Testis (tissue), 2 donors: ENCODE measurements at regions not wholly inside any gene's neighbourhood (a gene's known extent, or its start where the extent isn't known, plus 50 kb on each side); places are given as distances from the start of the nearest gene placed in this dataset.

Source experiments
- DNase-seq: peaks from one replicate; pipeline ENCODE4 v3.0.0-alpha.2; 2019
- H3K27ac ChIP-seq, 2 donors: fragments of 200-600 bp; sonication (generic); one replicate each; pipeline ENCODE4 v1.5.1; 2019
- H3K27me3 ChIP-seq: fragments of 200-600 bp; sonication (generic); one replicate; pipeline ENCODE4 v1.5.1; 2019
- H3K36me3 ChIP-seq: fragments of 200-600 bp; sonication (generic); one replicate; pipeline ENCODE4 v1.5.1; 2017; ENCODE audit warnings: low read depth; ENCODE audit errors: missing control alignments
- H3K4me1 ChIP-seq: fragments of 200-600 bp; sonication (generic); one replicate; pipeline ENCODE4 v1.5.1; 2019
- H3K4me3 ChIP-seq, 2 donors: fragments of 200-600 bp; sonication (generic); one replicate each; pipeline ENCODE4 v1.5.1; 2017 to 2019
- H3K9me3 ChIP-seq: fragments of 200-600 bp; sonication (generic); one replicate; pipeline ENCODE4 v1.5.1; 2017
- POLR2A ChIP-seq: fragments of 450-650 bp; IDR thresholded peaks from one replicate; pipeline ENCODE4 v1.6.1; 2017; ENCODE audit warnings: antibody characterized with exemption, mild to moderate bottlenecking, moderate library complexity
- WGBS, 2 donors: methylation state at CpG; one replicate each; pipeline ENCODE4 v1.1.5; 2018; 5-methylcytosine and 5-hydroxymethylcytosine counted together
- intact Hi-C: fragments of 100-400 bp; cut with DNase I; formaldehyde crosslinking; loops from one replicate; pipeline ENCODE4 v1.15.1; 2023; ENCODE audit warnings: low total_unique reads
- TF ChIP-seq, protein P1 (sequence below), 3 experiments: fragments of 450-650 bp in 2 of 3; fragments of 200-600 bp in 1 of 3; sonication (generic) in 1 of 3; IDR thresholded peaks; one replicate each; pipeline ENCODE4 v1.5.1; 2016 to 2019; ENCODE audit warnings: antibody characterized with exemption in 3 of 3, mild to moderate bottlenecking in 2 of 3, moderate library complexity in 1 of 3

DNA sequence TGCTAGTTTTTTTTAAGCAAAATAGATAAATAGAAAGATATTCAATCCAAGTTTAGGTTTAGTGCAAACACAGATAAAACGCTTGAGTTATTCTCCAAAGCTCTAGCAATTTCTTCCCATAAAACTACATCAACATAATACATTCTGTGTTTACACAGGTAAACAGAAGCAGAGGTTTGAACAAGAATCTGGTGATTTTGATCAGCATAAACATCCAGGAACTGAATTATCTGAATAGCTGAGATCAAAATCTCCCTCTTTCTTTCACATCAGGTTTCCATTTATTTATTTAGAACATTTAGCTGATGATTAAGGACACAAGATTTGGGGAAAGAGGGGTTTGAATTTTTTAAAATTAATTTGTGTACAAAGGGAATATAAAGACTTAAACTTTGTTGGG is 1564.6 kb downstream of the MRPL39 start:
- Histone ChIP-seq H3K27me3 (no peaks in the 10 kb centered on the region), H3K36me3 (no peaks in the 10 kb centered on the region), H3K4me3 (no peak overlapping the region), H3K27ac (no peak overlapping the region), H3K9me3 (no peaks in the 10 kb centered on the region), H3K4me1 (peaks cover 4% of the 10 kb centered on the region)
- no peak for TF ChIP-seq POLR2A
- TF ChIP-seq, protein P1, sequence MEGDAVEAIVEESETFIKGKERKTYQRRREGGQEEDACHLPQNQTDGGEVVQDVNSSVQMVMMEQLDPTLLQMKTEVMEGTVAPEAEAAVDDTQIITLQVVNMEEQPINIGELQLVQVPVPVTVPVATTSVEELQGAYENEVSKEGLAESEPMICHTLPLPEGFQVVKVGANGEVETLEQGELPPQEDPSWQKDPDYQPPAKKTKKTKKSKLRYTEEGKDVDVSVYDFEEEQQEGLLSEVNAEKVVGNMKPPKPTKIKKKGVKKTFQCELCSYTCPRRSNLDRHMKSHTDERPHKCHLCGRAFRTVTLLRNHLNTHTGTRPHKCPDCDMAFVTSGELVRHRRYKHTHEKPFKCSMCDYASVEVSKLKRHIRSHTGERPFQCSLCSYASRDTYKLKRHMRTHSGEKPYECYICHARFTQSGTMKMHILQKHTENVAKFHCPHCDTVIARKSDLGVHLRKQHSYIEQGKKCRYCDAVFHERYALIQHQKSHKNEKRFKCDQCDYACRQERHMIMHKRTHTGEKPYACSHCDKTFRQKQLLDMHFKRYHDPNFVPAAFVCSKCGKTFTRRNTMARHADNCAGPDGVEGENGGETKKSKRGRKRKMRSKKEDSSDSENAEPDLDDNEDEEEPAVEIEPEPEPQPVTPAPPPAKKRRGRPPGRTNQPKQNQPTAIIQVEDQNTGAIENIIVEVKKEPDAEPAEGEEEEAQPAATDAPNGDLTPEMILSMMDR (IDR thresholded peaks at IDR 0.05), result no peak
- 58 to 80% methylated on average over 1 of the region's 1 CpG for WGBS, 2 donors
- no peak for DNase-seq
- intact Hi-C loops, result no loop called here

DNA sequence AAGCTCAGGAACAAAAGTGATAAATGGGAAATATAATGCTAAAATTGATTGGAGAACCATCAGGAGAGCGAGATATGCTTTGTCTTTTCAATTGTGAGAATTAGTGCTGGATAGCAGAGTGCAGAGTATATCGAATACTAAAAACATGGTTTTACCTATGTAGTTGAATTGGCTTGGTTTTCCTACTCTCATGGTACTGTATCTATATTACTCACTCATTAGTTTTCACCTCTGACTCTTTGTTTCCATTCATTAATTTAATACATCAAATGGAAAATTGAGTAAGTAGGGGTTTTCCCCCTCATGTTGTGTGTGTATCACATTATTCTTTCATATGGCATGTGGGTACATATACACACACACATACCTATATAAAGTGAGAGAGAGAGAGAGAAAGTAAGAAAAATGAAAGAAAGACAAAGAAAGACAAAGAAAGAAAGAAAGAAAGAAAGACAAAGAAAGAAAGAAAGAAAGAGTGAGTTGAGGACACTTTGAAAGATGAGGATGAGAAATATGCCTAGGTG is 1574.5 kb downstream of the MRPL39 start:
- no peak for TF ChIP-seq POLR2A
- Histone ChIP-seq H3K4me1 (no peaks in the 10 kb centered on the region), H3K36me3 (no peaks in the 10 kb centered on the region), H3K9me3 (no peaks in the 10 kb centered on the region), H3K27me3 (no peaks in the 10 kb centered on the region), H3K27ac (no peak overlapping the region), H3K4me3 (no peak overlapping the region)
- WGBS, 2 donors, result 39 to 45% methylated on average over 2 of the region's 2 CpGs
- intact Hi-C loops, result no loop called here
- no peak for DNase-seq

DNA sequence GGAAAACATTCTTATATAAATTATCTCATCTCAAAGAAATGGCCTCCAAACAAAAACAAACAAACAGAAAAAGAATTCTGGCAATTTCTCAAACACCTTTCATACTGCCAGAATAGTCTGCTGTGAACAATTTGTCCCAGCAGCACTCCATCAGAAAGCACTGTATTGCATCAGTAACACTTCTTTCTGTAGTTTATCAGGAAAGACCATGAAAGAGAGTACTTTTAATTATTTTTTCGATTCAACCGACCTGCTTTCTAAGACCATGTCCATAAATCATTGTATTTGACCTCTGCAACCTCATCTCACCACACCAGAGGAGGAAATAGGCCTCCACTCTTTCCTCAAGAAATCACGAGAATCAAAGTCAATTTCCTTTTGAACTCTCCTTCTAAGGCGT is 1579.9 kb downstream of the MRPL39 start:
- no peak for DNase-seq
- H3K9me3 ChIP-seq, result no peaks in the 10 kb centered on the region
- intact Hi-C loops, result no loop called here
- H3K27ac ChIP-seq, result no peak overlapping the region
- H3K27me3 ChIP-seq, result no peaks in the 10 kb centered on the region
- no peak overlapping the region for H3K4me3 ChIP-seq
- TF ChIP-seq, protein P1 (IDR thresholded peaks at IDR 0.05), result no peak
- no peak for TF ChIP-seq POLR2A
- H3K36me3 ChIP-seq, result no peaks in the 10 kb centered on the region
- WGBS, 2 donors, result 35 to 43% methylated on average over 4 of the region's 4 CpGs
- H3K4me1 ChIP-seq, result no peaks in the 10 kb centered on the region

DNA sequence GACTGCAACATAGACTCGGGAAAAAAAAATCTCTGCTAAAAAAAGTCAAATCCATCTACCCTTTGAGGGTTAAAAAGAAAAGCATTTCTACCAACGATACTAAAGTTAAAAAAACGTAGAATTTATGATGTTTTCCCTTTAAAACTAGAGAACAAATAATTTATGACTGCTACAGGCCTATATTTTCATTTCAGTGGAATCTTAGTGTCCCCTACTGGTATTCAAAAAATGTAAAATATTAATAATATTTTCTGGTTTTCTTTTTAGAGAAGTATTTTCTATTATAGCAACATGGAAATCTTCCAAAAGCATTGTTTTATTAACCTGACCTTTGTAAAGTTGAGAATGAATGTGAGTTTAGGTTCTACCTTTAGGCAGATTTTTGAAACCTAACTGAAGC is 1582.2 kb downstream of the MRPL39 start:
- WGBS, 2 donors, result 20% methylated on average over 3 of the region's 3 CpGs

DNA sequence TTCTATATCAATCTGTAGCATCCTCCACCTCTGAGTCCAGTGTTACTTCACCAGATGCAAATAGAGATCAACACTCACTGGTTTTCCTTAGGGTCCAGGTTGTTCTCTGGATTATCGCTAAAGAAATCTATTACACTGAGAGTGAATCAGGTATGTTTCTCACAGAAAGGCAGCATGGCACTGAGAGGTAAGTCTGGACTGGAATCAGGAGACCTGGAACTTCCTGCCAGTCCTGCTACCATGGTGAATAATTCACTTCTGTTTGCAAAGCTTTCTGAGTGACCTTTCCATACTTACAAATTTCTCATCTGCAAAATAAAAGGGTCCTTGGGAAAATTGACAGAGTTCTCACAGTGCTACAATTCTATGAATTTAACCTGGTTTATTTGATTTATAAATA is 1583.3 kb downstream of the MRPL39 start:
- no peak for DNase-seq
- Histone ChIP-seq H3K36me3 (no peaks in the 10 kb centered on the region), H3K4me3 (no peak overlapping the region), H3K4me1 (no peaks in the 10 kb centered on the region), H3K27me3 (no peaks in the 10 kb centered on the region), H3K27ac (no peak overlapping the region), H3K9me3 (no peaks in the 10 kb centered on the region)
- WGBS, 2 donors, result 88% methylated on average over 1 of the region's 1 CpG
- intact Hi-C loops, result no loop called here
- TF ChIP-seq, protein P1 (IDR thresholded peaks at IDR 0.05), result no peak
- TF ChIP-seq POLR2A, result no peak

More for the DNA sequence above, 1582.2 kb downstream of the MRPL39 start:
- DNase-seq, result no peak
- H3K27me3 ChIP-seq, result no peaks in the 10 kb centered on the region
- no peaks in the 10 kb centered on the region for H3K9me3 ChIP-seq
- H3K4me1 ChIP-seq, result no peaks in the 10 kb centered on the region
- H3K4me3 ChIP-seq, result no peak overlapping the region
- H3K36me3 ChIP-seq, result no peaks in the 10 kb centered on the region
- intact Hi-C loops, result no loop called here
- H3K27ac ChIP-seq, result no peak overlapping the region
- TF ChIP-seq POLR2A, result no peak
- TF ChIP-seq, protein P1 (IDR thresholded peaks at IDR 0.05), result peak in 1 of 3 experiments; percentile 11
